Germinal center (tissue), 1 donor: ENCODE measurements at regions not wholly inside any gene's neighbourhood (a gene's known extent, or its start where the extent isn't known, plus 50 kb on each side); places are given as distances from the start of the nearest gene placed in this dataset.

Experiments
- DNase-seq: peaks from one replicate; pipeline ENCODE4 v3.0.0; 2012; ENCODE audit warnings: mixed read lengths, low spot score

DNA sequence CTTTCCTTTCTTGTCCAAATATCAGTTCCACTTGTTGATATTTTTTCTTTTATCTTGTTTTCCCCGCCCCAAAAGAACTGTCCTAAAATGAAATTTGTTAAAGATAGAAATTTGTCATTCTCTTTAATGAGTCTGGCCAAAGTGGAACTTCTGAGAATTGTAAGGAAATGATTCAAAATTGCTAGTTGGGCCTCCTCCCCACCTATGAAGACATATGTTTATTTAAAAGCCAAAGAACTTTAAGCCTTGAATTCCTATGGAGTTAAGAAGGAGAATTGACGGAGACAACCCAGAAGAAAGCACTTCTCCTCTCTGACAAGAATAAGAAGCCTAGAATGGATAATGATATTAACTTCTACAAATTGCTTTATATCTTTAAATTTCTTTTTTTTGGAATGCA, 59.1 kb upstream of the ALDH1A1 start:
- no peak for DNase-seq

GRCh38 chr9:73011181-73011750, 58.4 kb upstream of the ALDH1A1 start:
- DNase-seq: no peak

- DNase-seq: no peak
These were observed 56.9 kb upstream of the ALDH1A1 start for GRCh38 chr9:73009649-73010288.

DNA sequence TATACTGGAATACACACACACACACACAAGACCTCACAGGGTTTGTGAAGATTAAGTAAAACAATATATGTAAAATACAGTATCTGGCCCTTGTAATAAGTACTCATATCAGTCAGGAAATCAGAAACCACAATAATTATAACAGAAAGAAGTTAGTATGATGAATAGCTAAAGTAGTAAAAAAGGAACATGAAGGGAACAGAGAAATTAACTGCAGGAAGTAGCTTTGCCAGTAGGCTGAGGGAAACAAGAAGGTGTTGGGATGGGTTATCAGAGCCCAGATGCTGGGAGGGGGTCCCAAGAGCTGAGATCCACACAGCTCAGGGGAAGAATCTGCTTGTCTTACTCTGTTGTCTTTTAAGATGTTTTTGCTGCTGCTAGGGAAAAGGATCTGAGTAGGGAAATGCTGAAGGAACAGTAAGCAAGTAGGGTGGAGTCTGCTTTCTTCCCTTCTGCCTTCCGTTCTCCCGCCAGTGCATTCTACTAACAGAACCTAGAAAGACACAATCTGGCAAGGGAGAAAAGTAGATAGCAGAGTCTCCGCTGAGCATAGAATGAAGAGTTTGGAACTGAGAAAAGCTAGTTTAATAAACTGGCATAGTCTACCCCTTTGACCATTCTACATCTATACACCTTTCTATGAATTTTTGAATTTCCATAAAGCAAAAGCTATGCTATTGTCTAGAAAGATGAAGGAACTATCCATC, 55.3 kb upstream of the ALDH1A1 start:
- no peak for DNase-seq

DNA sequence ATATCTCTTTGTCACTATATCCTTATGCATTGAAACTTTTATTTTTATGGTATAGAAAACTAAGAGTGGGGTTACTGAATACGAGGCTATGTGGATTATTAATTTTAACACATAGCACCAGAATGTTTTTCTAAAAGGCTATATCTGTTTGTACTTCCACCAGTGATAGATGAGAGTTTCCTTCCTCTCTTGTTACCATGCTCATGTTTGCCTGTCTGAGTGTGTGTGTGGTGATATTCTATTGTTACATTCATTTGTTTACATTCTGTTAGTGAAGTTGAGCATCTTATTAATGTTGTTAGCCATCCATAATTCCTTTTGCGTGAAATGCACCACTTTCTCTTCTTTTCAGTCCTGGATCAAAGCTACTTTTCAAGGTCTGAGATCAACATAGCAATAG, 54.1 kb upstream of the ALDH1A1 start:
- DNase-seq: no peak
